DMS114 treated with DMSO at 0.1 percent for 48 hours (cell line): ENCODE measurements at regions not wholly inside any gene's neighbourhood (a gene's known extent, or its start where the extent isn't known, plus 50 kb on each side); places are given as distances from the start of the nearest gene placed in this dataset.

Source experiments
- DNase-seq: peaks from one replicate; lab custom pipeline; 2025; ENCODE audit not compliant: unreplicated experiment; lab: John Stamatoyannopoulos, UW

DNA sequence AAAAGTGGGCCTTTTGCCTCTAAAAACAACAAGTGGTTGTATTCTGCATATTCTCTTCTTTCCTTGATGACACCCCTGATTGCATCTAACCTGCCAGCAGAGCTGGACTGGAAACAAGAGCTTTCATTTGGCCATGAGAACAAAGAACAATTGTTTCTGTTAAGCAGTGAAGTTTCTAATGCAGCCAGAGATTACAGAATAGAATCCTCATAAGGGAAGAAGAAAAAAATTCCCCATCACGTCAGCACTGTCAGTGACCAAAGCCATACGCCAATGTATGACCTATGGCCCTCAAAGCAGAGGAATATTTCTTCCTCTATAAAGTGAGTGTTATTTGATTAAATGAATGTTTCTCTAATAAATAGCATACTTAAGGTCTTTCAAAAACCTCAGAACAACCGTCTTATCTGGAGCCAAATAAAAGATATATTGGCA is 529.1 kb upstream of the INTU start:
- no peak for DNase-seq

DNA sequence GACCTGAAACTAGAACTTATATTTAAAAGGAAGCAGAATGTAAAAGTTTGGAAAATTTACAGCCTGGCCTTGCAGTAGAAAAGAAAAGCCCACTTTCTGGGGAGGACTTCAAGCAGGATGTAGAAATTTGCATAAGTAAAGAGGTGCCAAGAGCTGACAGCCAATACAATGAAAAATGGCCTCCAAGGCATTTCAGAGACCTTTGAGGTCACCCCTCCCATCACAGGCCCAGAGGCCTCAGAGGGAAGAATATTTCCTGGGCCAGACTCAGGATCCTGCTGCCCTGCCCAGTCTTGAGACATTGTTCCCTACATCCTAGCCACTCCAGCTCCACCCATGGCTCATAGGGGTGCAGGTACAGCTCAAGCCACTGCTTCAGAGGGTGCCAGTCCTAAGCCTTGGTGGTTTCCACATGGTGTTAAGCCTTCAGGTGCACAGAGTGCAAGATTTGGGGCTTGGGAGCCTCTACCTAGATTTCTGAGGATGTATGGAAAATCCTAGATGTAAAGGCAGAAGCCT is 518.9 kb upstream of the INTU start:
- DNase-seq, result no peak

DNA sequence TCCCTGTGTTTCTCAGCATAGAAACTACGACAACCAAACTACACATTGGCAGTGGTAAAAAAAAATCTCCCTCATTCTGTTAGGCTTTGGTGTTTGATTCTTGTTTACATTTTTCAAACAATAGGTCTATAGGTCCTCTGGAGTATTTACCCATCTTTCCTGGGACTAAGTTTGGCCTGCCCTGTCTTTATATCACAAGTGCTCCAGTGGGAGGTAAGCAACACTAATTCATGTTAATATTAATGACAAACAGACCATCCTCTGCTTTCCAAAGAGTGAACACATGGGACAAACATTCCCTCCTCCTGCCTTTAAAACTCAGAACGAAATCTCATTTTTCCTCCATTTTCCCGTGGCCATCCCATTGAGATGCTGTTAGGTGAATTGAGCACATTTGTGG is 514.1 kb upstream of the INTU start:
- no peak for DNase-seq

DNA sequence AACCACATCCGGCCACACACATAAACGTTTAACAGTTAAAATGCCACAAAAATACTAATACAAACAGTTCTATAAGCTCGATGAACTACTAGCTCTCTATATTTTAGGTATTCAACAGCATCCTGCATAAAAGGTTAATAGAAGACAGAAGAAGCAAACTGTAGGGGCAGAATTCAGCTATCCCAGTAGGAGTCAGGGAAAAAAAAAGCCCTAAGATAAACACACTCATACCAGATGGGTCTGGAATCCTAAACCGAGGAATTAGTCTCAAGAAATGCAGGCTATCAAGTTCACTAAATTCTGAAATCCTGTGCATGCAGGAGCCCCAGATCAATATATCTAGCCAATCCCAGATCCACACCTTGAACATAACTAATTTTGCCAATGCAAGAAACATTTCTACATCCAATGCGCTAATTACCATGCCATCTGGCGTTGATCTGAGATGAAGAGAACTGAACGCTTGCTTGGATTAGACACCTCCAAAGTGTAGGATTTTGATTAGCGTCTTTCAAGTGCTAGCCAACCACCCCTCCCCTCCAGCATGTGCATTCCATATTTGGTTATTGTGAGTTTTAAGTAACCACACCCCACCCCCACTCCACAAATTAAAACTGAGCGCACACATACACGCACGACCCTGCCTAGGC is 512.2 kb upstream of the INTU start:
- no peak for DNase-seq

DNA sequence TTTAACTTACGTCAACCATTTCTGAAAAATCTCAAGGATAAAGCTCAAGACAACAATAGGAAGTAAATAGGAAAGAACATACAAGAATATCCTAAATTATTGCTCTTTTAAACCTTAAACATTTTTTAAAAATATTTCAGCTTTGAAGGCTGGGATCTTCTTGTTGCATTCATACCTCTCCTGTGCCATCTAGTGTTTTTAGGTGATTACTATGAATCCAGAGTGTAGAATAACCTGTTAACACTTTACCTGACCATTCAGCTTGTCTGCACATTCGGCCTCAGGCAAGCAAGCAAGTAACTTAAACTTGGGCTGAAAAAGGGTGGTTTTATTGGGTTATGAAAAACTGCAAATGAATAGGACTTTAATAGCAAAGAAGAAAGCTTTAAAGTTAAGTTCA is 507.8 kb upstream of the INTU start:
- DNase-seq, result no peak

DNA sequence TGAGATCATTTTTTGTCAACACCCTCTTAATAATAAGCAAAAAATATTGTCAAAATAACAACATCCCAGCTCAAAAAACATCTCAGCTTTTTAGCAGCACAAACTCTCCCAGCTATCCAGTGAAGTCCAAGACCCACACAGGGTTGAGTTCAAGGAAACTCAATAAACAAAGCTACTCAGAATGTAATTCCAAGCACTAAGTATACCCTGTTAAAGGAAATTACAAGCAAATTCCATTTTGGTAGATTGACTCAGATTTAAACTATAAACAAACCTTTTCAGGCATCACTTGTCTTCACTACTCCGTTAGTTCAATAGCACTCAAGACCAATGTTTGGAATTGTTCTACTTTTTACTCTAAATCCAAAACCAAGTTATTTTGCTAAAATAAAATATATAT is 506.0 kb upstream of the INTU start:
- DNase-seq, result no peak

DNA sequence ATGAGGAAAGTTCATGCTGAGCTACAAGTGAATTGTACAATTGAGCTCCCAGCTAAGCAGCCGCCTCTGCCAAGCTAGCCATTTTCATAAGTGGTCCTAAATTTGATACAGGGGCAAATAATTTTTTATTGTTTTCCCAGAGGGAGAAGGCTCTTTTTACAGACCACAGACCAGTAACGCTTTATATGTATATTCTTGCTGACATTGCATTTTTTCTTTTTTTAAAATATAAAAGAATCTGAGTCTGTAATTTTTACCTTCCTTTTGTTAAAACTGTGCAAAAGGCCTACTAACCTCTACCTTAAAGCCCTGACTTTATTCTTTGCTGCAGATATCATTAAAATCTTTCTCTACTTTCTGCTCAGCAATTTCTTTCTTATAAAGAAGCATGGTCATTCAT is 501.2 kb upstream of the INTU start:
- no peak for DNase-seq

DNA sequence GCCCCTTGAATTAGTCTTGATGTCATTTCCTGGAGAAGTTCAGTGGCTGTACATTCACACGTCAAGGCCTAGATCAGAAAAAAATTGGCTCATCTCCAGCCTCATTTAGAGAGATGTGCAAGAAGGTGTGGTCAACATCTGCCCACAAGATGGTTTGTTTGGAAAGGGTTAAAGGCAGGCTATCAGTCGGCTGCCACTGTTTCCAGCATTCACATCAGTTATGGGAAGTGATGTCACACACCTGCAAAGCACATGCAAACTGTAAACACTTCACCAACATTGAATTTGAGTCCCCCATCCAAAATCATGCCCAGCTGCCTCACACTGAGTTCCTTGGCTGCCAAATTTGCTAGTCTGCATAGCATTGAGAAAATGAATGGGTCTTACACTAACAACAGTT is 498.3 kb upstream of the INTU start:
- DNase-seq, result no peak

DNA sequence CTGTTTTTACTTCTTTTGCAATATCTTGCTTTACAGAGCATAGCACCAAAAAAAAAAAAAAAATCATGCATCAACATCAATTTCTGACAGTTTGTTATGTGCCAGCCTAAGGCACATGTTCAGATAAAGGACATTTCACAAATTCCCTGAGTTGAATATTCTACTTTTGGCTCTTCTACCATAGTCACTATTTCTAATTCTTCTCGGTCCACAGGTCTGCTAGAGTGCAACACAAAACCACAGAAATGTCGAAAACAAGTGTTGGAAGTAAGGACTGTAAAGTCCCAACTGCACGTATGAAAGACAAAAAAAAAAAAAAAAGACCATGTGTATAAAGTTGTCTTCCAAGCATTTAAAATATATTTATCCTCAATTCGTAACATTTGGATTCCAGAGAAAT is 494.2 kb upstream of the INTU start:
- DNase-seq, result no peak

DNA sequence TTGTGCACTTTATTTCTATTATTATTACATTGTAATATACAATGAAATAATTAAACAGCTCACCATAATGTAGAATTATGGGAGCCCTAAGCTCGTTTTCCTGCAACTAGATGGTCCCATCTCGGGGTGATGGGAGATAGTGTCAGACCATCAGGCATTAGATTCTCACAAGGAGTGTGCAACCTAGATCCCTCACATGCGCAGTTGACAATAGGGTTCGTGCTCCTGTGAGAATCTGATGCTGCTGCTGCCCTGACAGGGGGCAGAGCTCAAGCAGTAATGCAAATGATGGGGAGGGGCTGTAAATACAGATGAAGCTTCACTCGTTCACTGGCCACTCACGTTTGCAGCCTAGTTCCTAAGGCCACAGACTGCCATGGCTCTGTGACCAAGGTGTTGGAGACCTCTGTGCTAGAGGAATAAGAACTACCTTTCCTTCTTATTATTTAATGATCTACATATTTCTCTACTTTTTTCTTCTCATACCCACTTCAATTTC is 492.9 kb upstream of the INTU start:
- DNase-seq, result no peak

DNA sequence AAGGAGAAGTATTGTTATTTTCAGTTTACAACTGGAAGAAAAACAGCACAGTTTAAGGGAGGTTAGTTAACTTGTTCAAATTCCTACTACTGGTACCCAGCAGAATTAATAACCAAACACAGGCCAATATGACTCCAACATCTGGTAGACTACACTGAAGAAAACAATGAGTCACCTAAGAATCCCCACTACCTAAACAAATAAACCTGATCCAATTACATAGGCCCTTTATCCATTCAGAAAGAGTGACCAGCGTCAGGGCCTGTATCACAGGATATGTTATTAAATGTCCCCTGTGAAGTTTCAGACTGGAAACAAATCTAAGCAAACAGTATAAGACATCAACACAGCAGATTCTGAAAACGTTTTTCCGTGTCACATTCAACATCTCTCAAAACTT is 492.5 kb upstream of the INTU start:
- no peak for DNase-seq

DNA sequence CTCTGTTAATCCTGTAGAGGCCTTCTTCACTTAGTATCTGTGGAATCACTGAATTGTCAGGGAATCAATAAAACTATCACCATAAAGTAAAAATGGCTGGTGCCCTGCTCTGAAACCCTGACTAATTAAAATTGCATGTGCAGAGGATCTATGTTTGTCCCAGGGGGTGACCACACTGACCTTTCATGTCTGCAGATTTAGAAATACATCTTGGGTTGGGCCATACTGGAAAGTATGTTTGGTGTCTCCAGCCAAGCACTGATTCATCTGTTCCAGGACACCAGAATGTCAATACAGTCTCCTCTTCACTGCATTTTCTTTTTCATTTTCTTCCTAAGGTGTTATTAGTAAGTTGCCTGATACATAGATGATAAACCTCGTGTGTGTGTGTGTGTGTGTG is 490.9 kb upstream of the INTU start:
- DNase-seq, result no peak

DNA sequence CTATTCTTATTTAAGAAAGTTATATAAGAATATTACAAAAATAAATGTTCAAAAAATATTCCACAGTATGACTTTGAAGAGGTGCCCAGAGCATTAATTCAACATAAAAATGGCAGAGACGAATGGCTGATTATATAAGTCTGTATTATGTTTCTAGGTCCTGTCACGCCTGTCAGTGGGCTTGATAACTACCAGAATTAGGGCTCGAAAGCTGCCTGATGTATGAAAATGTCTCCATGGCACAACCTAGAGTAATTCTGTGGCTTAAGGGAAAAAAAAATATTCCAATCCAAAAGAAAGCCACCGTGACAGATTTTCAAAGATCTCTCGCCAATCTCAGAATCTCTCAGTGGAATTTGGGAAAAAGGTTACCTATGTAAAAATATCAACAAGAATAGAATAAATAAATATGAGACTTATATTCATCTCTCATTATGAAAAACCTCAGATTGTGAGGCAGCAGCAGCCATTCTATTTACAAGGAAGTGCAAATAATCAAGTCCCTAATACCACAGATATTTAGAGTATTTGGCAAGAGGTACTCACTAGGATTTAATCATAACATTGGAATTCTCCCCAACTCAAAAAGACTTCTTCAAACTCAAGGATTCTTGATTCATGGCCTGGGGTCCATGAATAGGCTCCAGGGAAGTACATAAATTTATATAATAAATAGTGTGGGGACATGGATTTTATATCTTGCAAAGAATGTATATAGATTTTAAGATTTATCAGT is 489.1 kb upstream of the INTU start:
- DNase-seq, result no peak

DNA sequence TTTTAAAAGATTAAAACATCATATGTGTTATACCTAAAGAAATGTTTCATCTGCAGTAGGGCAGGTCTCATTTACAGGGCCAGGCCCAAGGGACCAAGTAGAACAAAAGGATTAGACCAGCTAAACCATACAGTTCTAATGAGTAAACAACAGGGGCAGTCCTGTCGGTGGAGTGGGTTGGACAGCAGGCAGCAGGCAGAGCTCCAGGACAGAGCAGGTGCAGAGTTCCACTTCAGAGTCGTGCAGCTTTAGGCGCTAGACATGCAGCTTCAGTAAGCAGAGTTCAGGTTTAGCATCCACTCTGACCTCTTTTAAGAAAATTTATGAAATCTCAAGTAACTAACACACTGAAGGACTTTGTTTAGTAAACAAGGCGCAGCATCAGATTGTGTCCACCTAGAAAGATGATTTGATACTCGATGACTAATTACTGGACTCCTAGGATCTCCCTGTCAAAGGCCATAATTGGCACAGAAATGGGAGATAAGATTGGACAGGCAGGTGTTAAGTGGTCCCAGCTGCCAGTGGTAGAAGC is 487.7 kb upstream of the INTU start:
- DNase-seq, result no peak

DNA sequence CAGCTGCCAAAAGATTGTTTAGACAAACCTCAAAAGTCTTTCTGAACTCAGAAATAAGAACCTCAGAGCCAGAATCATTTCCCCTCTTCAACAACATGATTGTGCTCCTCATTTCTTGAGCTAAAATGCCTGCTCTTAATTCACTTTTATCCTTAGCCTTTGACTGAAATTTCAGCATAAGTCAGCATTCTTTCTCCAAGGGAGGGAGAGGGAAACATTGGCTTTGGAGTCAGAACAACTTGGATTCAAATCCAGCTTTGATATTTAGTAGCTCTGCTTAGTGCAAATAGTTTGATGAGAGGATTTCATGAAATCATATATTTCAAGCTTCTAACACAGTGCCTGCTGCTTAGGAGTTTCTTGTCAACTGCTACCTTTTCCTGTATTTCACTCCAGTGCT is 484.6 kb upstream of the INTU start:
- no peak for DNase-seq

DNA sequence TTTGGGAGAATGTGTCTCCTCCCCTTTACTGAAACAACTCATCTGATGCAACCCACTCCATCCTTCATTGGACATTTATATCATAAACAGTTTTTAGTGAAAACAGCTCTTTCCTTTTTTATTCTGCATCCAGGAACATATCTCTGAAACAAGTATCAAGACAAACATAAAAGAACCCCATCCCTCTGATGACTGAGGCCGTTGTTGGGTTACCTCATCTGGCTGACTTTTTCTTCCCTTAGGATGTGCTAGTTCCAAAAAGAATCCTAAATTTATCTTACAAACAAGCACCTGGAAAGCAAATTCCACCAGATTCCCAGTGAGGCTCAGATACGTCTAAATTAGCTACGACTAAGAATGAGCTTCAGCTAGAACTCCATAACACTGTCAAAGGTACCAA is 483.7 kb upstream of the INTU start:
- no peak for DNase-seq

DNA sequence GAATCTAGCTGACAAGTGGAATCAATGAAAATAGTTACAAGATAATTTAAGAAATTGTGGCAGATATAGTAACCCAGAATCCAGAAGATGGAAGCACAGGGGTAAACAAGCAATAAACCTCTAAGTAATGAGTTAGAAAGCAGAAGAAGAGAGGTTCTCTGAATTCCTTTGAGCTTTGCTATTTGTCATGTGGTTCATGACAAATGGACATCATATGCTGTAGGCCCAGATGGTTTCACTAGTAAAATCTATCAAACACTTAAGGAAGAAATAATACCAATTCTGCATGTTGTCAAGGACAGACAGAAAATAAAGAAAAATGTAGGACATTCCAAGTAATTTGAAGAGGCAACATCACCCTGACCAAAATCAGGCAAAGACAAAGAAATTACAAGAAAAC is 480.8 kb upstream of the INTU start:
- no peak for DNase-seq

DNA sequence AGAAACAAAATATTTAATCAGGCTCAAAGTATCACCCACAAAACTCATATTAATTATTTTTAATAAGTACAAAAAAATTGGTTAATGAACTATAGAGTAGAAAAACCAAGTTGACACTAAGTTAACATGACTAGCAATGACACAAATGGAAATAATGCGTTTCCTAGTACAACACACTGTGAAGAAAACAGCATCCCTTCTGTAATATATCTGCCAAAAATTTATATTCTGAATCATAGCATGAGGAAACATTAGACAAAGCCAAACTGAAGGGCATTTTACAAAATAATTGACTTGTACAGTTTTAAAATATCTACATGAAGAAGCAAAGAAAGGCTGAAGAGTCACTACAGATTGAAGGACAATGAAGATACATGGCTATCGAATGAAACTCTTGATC is 477.6 kb upstream of the INTU start:
- DNase-seq, result no peak

DNA sequence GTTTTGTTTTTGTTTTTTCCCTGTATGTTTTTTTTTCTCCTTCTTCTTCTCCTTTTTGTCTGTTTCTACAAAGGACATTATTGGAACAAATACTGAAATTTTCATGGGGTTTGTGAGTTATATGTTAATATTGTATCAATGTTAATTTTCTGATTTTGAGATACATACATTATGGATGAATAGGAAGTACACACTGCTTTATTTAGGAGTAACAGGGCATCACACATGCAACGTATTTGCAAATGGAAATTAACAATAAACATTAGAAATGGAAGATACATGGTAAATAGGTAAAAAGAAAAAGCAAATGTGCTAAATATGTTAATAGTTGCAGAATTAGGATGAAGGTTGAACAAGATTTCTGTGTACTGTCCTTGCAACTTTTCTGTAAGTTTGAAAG is 477.2 kb upstream of the INTU start:
- DNase-seq, result no peak

DNA sequence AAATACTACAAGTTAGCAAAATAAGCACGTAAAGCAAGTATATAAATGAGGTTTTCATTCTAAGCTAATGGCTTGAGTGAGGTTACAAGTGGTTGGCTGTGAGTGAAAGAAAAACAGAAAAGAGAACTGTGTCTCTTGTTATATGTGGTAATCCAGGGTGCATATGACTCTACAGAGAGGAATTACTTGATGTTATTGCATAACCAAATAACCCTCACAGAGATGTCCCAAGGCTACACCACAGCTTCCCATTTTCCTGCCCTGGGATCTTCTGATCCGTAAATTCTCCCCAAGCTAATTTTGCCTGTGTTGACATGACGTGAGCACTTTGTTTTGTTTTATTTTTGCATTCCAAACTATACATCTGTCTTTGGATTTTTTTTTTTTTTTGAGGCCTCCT is 470.0 kb upstream of the INTU start:
- no peak for DNase-seq

DNA sequence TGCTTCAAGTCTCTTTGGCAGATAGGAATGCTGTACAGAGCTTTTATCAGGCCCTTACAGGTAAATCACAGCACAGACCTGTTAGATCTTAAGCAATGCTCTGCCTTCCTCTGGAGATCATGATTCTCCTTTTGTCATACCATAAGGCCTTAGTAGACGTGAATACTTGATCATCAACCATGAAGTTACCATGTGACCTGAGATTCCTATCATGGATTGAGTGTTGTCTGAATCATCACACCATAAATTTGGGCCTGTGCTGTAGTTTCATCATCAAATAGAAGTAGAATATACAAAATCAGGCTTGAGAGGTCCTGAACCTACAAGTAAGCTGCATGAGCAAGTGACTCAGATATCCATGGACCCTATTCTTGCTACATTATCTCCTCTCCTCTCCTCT is 466.8 kb upstream of the INTU start:
- no peak for DNase-seq

DNA sequence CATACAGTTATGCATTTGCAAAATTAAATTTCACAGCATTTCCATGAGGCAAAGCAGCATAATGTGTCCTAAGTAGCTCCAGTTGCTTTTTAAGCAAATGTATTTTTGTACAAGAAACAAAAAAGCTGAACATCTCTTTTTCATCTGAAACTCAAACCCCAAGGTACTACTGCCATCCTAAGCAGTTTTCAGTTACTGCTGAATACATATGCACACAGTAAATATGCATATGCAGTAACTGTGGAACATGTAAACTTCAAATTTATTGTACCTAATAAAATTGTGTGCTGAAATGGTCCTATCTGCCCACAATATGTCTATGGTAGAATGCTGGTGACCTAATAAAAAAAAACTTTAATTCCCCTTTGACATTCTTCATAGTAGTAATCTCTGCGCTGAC is 458.6 kb upstream of the INTU start:
- no peak for DNase-seq
